GM18505 (cell line): ENCODE measurements at regions not wholly inside any gene's neighbourhood (a gene's known extent, or its start where the extent isn't known, plus 50 kb on each side); places are given as distances from the start of the nearest gene placed in this dataset.

ENCODE experiments used
- ATAC-seq: cut with Tn5 transposase; IDR thresholded peaks from one replicate; pipeline ENCODE4 v1.9.1; 2021; ENCODE audit not compliant: unreplicated experiment
- POLR2A ChIP-seq: IDR thresholded peaks from 4 replicates; pipeline ENCODE4 v1.6.1; 2011; ENCODE audit warnings: borderline replicate concordance; ENCODE audit not compliant: insufficient read depth, insufficient read length; ENCODE audit errors: extremely low read depth

- ATAC-seq: no peak
- TF ChIP-seq POLR2A: no peak
These were observed 164.5 kb upstream of the CCL2 start for GRCh38 chr17:34090593-34090992.

GRCh38 chr17:34091975-34092374 is 163.1 kb upstream of the CCL2 start:
- TF ChIP-seq POLR2A: no peak
- ATAC-seq: no peak

- no peak for ATAC-seq
These were observed 160.0 kb upstream of the CCL2 start for GRCh38 chr17:34095106-34095505.

GRCh38 chr17:34098699-34099098 is 156.4 kb upstream of the CCL2 start:
- ATAC-seq: no peak
- TF ChIP-seq POLR2A: no peak

More at GRCh38 chr17:34095106-34095505, 160.0 kb upstream of the CCL2 start:
- no peak for TF ChIP-seq POLR2A

- no peak for TF ChIP-seq POLR2A
- ATAC-seq: no peak
These were observed 155.1 kb upstream of the CCL2 start for GRCh38 chr17:34099859-34100515.

GRCh38 chr17:34107019-34107418 is 148.1 kb upstream of the CCL2 start:
- TF ChIP-seq POLR2A: no peak
- ATAC-seq: no peak

GRCh38 chr17:34110315-34110714 is 144.8 kb upstream of the CCL2 start:
- no peak for TF ChIP-seq POLR2A
- ATAC-seq: no peak

- no peak for TF ChIP-seq POLR2A
- ATAC-seq: no peak
These were observed 142.0 kb upstream of the CCL2 start for GRCh38 chr17:34113089-34113488.

GRCh38 chr17:34114174-34114573 is 140.9 kb upstream of the CCL2 start:
- no peak for TF ChIP-seq POLR2A
- ATAC-seq: no peak

GRCh38 chr17:34116306-34116705 is 138.8 kb upstream of the CCL2 start:
- TF ChIP-seq POLR2A: no peak

GRCh38 chr17:34117332-34117731 is 137.8 kb upstream of the CCL2 start:
- TF ChIP-seq POLR2A: no peak
- no peak for ATAC-seq

More at GRCh38 chr17:34116306-34116705, 138.8 kb upstream of the CCL2 start:
- no peak for ATAC-seq

GRCh38 chr17:34117811-34118210 is 137.3 kb upstream of the CCL2 start:
- no peak for TF ChIP-seq POLR2A
- no peak for ATAC-seq

- no peak for ATAC-seq
- no peak for TF ChIP-seq POLR2A
These were observed 136.5 kb upstream of the CCL2 start for GRCh38 chr17:34118564-34118963.

- no peak for ATAC-seq
- no peak for TF ChIP-seq POLR2A
These were observed 133.8 kb upstream of the CCL2 start for GRCh38 chr17:34121311-34121710.

GRCh38 chr17:34122515-34122914 is 132.6 kb upstream of the CCL2 start:
- no peak for ATAC-seq
- TF ChIP-seq POLR2A: no peak

GRCh38 chr17:34125010-34125409 is 130.1 kb upstream of the CCL2 start:
- ATAC-seq: no peak
- no peak for TF ChIP-seq POLR2A

- no peak for ATAC-seq
- TF ChIP-seq POLR2A: no peak
These were observed 129.2 kb upstream of the CCL2 start for GRCh38 chr17:34125921-34126320.
